Breast epithelium (tissue), 4 donors: ENCODE measurements at regions not wholly inside any gene's neighbourhood (a gene's known extent, or its start where the extent isn't known, plus 50 kb on each side); places are given as distances from the start of the nearest gene placed in this dataset.

Experiments used
- DNase-seq, 2 donors: peaks; one replicate each; pipeline ENCODE4 v3.0.0-alpha.2; 2019; ENCODE audit warnings: low spot score in 2 of 2
- H3K27ac ChIP-seq, 2 donors: fragments of 200-600 bp; sonication (generic) in 1 of 2; one replicate each; pipeline ENCODE4 v1.5.1; 2016 to 2019; ENCODE audit warnings: mild to moderate bottlenecking in 1 of 2
- H3K27me3 ChIP-seq, 2 donors: fragments of 200-600 bp; sonication (generic) in 1 of 2; one replicate each; pipeline versions ENCODE4 v1.5.1 to v1.6.0; 2017 to 2019; ENCODE audit warnings: control low read depth in 1 of 2, mild to moderate bottlenecking in 1 of 2
- H3K36me3 ChIP-seq: fragments of 200-600 bp; one replicate; pipeline ENCODE4 v1.5.1; 2019
- H3K4me1 ChIP-seq, 2 donors: fragments of 200-600 bp; sonication (generic); one replicate each; pipeline ENCODE4 v1.5.1; 2016 to 2019; ENCODE audit warnings: control low read depth in 1 of 2
- H3K4me3 ChIP-seq, 3 donors: fragments of 200-600 bp; sonication (generic); 1 replicate in 2 of 3; 2 replicates in 1 of 3; pipeline ENCODE4 v1.5.1; 2016 to 2019; ENCODE audit warnings: mild to moderate bottlenecking in 3 of 3, moderate library complexity in 2 of 3
- H3K9me3 ChIP-seq, 2 donors: fragments of 200-600 bp; sonication (generic) in 1 of 2; one replicate each; pipeline ENCODE4 v1.5.1; 2016 to 2019; ENCODE audit warnings: control low read depth in 1 of 2
- POLR2A ChIP-seq: fragments of 450-650 bp; IDR thresholded peaks from one replicate; pipeline ENCODE4 v1.6.1; 2016; ENCODE audit warnings: antibody characterized with exemption, mild to moderate bottlenecking, moderate library complexity
- POLR2AphosphoS5 ChIP-seq, 3 donors: sonication (generic); formaldehyde crosslinking; IDR thresholded peaks; one replicate each; pipeline ENCODE4 v1.6.1; 2017; ENCODE audit warnings: antibody characterized with exemption in 3 of 3
- intact Hi-C: fragments of 100-400 bp; cut with DNase I; formaldehyde crosslinking; loops from one replicate; pipeline ENCODE4 v1.15.1; 2023; ENCODE audit warnings: low total_unique reads
- TF ChIP-seq, protein P1 (sequence below), 3 donors: fragments of 450-650 bp; IDR thresholded peaks; one replicate each; pipeline ENCODE4 v1.5.1; 2016 to 2017; ENCODE audit warnings: antibody characterized with exemption in 3 of 3, mild to moderate bottlenecking in 3 of 3, moderate library complexity in 3 of 3

GRCh38 chr6:40320947-40321346 is 266.2 kb downstream of the LRFN2 start:
- no peak overlapping the region for H3K27ac ChIP-seq
- intact Hi-C loops: no loop called here
- no peak for DNase-seq

GRCh38 chr6:40320441-40320840 is 266.7 kb downstream of the LRFN2 start:
- no peaks in the 10 kb centered on the region for H3K36me3 ChIP-seq
- no peak for DNase-seq
- no peak overlapping the region for H3K4me3 ChIP-seq
- H3K27me3 ChIP-seq: no peaks in the 10 kb centered on the region
- TF ChIP-seq POLR2AphosphoS5 (IDR thresholded peaks at IDR 0.05): no peak
- TF ChIP-seq, protein P1, sequence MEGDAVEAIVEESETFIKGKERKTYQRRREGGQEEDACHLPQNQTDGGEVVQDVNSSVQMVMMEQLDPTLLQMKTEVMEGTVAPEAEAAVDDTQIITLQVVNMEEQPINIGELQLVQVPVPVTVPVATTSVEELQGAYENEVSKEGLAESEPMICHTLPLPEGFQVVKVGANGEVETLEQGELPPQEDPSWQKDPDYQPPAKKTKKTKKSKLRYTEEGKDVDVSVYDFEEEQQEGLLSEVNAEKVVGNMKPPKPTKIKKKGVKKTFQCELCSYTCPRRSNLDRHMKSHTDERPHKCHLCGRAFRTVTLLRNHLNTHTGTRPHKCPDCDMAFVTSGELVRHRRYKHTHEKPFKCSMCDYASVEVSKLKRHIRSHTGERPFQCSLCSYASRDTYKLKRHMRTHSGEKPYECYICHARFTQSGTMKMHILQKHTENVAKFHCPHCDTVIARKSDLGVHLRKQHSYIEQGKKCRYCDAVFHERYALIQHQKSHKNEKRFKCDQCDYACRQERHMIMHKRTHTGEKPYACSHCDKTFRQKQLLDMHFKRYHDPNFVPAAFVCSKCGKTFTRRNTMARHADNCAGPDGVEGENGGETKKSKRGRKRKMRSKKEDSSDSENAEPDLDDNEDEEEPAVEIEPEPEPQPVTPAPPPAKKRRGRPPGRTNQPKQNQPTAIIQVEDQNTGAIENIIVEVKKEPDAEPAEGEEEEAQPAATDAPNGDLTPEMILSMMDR (IDR thresholded peaks at IDR 0.05): no peak
- TF ChIP-seq POLR2A: no peak
- no peak overlapping the region for H3K27ac ChIP-seq
- H3K9me3 ChIP-seq: peaks cover 0 to 4% of the 10 kb centered on the region in 2 donors
- intact Hi-C loops: no loop called here
- H3K4me1 ChIP-seq: no peaks in the 10 kb centered on the region

More at GRCh38 chr6:40320947-40321346, 266.2 kb downstream of the LRFN2 start:
- no peaks in the 10 kb centered on the region for H3K27me3 ChIP-seq
- no peak overlapping the region for H3K4me3 ChIP-seq
- H3K9me3 ChIP-seq: peaks cover 0 to 4% of the 10 kb centered on the region in 2 donors
- no peak for TF ChIP-seq POLR2A
- TF ChIP-seq POLR2AphosphoS5 (IDR thresholded peaks at IDR 0.05): no peak
- H3K4me1 ChIP-seq: no peaks in the 10 kb centered on the region
- H3K36me3 ChIP-seq: no peaks in the 10 kb centered on the region

- H3K4me3 ChIP-seq: no peak overlapping the region
- no peaks in the 10 kb centered on the region for H3K36me3 ChIP-seq
- H3K27me3 ChIP-seq: no peaks in the 10 kb centered on the region
- no peak for DNase-seq
- TF ChIP-seq POLR2AphosphoS5 (IDR thresholded peaks at IDR 0.05): no peak
- TF ChIP-seq POLR2A: no peak
- TF ChIP-seq, protein P1 (IDR thresholded peaks at IDR 0.05): no peak
- H3K27ac ChIP-seq: no peak overlapping the region
- intact Hi-C loops: no loop called here
- H3K9me3 ChIP-seq: peaks cover 0 to 4% of the 10 kb centered on the region in 2 donors
- H3K4me1 ChIP-seq: no peaks in the 10 kb centered on the region
Measured at GRCh38 chr6:40319124-40319523, 268.0 kb downstream of the LRFN2 start.

DNA sequence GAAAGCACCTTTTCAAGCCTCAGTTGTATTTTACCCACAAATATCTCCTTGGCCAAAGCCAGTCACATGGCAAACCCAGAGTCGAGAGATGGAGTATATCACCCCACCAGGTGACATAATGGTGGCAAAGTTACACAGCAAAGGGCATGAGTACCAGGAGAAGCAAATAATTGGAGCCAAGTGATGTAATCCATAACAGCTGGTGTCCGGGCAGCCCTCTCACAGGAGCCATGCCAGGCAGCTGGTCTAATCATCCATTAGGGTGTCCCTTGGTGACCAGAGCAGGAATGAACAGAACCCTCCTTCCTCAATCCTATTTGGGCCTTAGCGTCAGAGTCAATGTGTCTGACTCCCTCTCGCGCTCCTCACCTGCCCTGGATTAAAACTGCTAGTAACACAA is 272.1 kb downstream of the LRFN2 start:
- intact Hi-C loops: no loop called here
- H3K27me3 ChIP-seq: no peaks in the 10 kb centered on the region
- DNase-seq: no peak

GRCh38 chr6:40313582-40313981 is 273.6 kb downstream of the LRFN2 start:
- TF ChIP-seq POLR2AphosphoS5 (IDR thresholded peaks at IDR 0.05): no peak
- TF ChIP-seq, protein P1 (IDR thresholded peaks at IDR 0.05): no peak
- TF ChIP-seq POLR2A: no peak
- Histone ChIP-seq H3K27ac (no peak overlapping the region), H3K4me3 (no peak overlapping the region), H3K36me3 (no peaks in the 10 kb centered on the region), H3K27me3 (no peaks in the 10 kb centered on the region), H3K9me3 (no peaks in the 10 kb centered on the region), H3K4me1 (no peaks in the 10 kb centered on the region)
- intact Hi-C loops: no loop called here
- DNase-seq: no peak

More for the DNA sequence above, 272.1 kb downstream of the LRFN2 start:
- peaks cover 0 to 4% of the 10 kb centered on the region in 2 donors for H3K9me3 ChIP-seq
- no peak for TF ChIP-seq POLR2AphosphoS5 (IDR thresholded peaks at IDR 0.05)
- TF ChIP-seq POLR2A: no peak
- TF ChIP-seq, protein P1 (IDR thresholded peaks at IDR 0.05): no peak
- no peaks in the 10 kb centered on the region for H3K4me1 ChIP-seq
- no peaks in the 10 kb centered on the region for H3K36me3 ChIP-seq
- H3K27ac ChIP-seq: no peak overlapping the region
- H3K4me3 ChIP-seq: no peak overlapping the region
